RWPE2 (cell line): ENCODE measurements at regions not wholly inside any gene's neighbourhood (a gene's known extent, or its start where the extent isn't known, plus 50 kb on each side); places are given as distances from the start of the nearest gene placed in this dataset.

Experiments used
- ATAC-seq: fragments of 200-7000 bp; cut with Tn5 transposase; 3 replicates; pipeline ENCODE4 v1.9.1; 2021; ENCODE audit warnings: low read depth
- DNase-seq: peaks from one replicate; pipeline ENCODE4 v3.0.0-alpha.2; 2020; ENCODE audit warnings: low spot score
- H3K27ac ChIP-seq: fragments of 450-650 bp; 2 replicates; pipeline ENCODE4 v1.5.1; 2017; ENCODE audit warnings: mild to moderate bottlenecking; ENCODE audit not compliant: poor library complexity, severe bottlenecking
- H3K27me3 ChIP-seq: fragments of 250-450 bp; sonication (Bioruptor Pico); 2 replicates; pipeline ENCODE4 v1.5.1; 2021; ENCODE audit warnings: mild to moderate bottlenecking, moderate library complexity; ENCODE audit not compliant: insufficient read depth, poor library complexity, severe bottlenecking
- H3K36me3 ChIP-seq: fragments of 250-450 bp; sonication (Bioruptor Pico); 2 replicates; pipeline ENCODE4 v1.5.1; 2020; ENCODE audit warnings: low read depth, mild to moderate bottlenecking, moderate library complexity
- H3K4me1 ChIP-seq: fragments of 250-450 bp; sonication (Bioruptor Pico); 2 replicates; pipeline ENCODE4 v1.5.1; 2021; ENCODE audit warnings: mild to moderate bottlenecking, moderate library complexity; ENCODE audit not compliant: insufficient read depth, poor library complexity, severe bottlenecking
- H3K4me3 ChIP-seq: fragments of 250-450 bp; sonication (Bioruptor Pico); 2 replicates; pipeline ENCODE4 v1.5.1; 2021; ENCODE audit warnings: mild to moderate bottlenecking, moderate library complexity; ENCODE audit not compliant: severe bottlenecking
- H3K9me3 ChIP-seq: fragments of 250-450 bp; sonication (Bioruptor Pico); 2 replicates; pipeline ENCODE4 v1.5.1; 2021; ENCODE audit warnings: mild to moderate bottlenecking, moderate library complexity; ENCODE audit not compliant: severe bottlenecking
- TF ChIP-seq, protein P1 (sequence below): fragments of 450-650 bp; IDR thresholded peaks from one replicate; pipeline ENCODE4 v1.5.1; 2017; ENCODE audit warnings: mild to moderate bottlenecking, moderate library complexity; ENCODE audit not compliant: poor library complexity, severe bottlenecking

DNA sequence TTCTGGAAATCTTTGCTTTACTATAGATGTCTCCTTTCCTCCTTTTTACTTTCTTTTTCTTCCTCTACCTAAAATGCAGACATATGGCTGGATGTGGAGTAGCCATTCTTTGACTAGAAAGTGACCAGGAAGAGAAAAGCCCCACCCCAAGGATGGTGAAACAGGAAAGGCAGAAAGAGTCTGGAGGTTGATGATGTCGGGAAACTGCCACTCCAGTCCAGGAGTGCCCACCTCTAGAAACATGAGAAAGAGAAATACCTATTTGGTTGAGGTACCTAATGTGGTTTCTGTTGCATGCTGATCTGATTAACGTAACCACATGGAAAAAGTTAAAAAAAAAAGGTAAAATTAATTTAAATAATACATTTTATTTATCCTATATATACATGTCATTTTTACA is 55.2 kb upstream of the SSR3 start:
- peaks cover 18% of the 10 kb centered on the region for H3K4me1 ChIP-seq
- no peaks in the 10 kb centered on the region for H3K9me3 ChIP-seq
- H3K27ac ChIP-seq = no peak overlapping the region
- no peaks in the 10 kb centered on the region for H3K27me3 ChIP-seq
- ATAC-seq (no peak), DNase-seq (no peak)
- no peaks in the 10 kb centered on the region for H3K36me3 ChIP-seq
- no peak overlapping the region for H3K4me3 ChIP-seq
- TF ChIP-seq, protein P1, sequence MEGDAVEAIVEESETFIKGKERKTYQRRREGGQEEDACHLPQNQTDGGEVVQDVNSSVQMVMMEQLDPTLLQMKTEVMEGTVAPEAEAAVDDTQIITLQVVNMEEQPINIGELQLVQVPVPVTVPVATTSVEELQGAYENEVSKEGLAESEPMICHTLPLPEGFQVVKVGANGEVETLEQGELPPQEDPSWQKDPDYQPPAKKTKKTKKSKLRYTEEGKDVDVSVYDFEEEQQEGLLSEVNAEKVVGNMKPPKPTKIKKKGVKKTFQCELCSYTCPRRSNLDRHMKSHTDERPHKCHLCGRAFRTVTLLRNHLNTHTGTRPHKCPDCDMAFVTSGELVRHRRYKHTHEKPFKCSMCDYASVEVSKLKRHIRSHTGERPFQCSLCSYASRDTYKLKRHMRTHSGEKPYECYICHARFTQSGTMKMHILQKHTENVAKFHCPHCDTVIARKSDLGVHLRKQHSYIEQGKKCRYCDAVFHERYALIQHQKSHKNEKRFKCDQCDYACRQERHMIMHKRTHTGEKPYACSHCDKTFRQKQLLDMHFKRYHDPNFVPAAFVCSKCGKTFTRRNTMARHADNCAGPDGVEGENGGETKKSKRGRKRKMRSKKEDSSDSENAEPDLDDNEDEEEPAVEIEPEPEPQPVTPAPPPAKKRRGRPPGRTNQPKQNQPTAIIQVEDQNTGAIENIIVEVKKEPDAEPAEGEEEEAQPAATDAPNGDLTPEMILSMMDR = no peak

DNA sequence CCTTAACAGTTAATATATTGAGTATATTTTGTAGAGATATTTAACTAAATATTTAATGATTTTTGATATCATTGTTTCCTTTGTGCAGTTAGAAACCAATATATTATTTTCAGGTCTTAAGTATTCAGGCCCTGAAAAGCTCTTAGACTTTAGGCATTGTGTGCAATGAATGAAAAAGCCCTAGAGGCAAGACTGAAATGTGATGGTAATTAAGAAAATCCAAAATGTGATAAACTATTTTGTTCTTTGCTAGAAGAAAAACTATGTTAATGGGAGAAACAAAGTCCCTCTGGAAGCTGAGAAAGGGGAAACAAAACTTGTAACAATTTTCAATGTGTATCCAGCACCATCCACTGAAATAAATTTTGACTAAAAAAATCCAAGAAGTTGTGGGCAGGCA is 54.6 kb upstream of the SSR3 start:
- DNase-seq (no peak), ATAC-seq (no peak)
- no peaks in the 10 kb centered on the region for H3K36me3 ChIP-seq
- H3K4me3 ChIP-seq = no peak overlapping the region
- no peak overlapping the region for H3K27ac ChIP-seq
- no peaks in the 10 kb centered on the region for H3K9me3 ChIP-seq
- TF ChIP-seq, protein P1 = no peak
- H3K4me1 ChIP-seq = peaks cover 15% of the 10 kb centered on the region
- H3K27me3 ChIP-seq = no peaks in the 10 kb centered on the region

DNA sequence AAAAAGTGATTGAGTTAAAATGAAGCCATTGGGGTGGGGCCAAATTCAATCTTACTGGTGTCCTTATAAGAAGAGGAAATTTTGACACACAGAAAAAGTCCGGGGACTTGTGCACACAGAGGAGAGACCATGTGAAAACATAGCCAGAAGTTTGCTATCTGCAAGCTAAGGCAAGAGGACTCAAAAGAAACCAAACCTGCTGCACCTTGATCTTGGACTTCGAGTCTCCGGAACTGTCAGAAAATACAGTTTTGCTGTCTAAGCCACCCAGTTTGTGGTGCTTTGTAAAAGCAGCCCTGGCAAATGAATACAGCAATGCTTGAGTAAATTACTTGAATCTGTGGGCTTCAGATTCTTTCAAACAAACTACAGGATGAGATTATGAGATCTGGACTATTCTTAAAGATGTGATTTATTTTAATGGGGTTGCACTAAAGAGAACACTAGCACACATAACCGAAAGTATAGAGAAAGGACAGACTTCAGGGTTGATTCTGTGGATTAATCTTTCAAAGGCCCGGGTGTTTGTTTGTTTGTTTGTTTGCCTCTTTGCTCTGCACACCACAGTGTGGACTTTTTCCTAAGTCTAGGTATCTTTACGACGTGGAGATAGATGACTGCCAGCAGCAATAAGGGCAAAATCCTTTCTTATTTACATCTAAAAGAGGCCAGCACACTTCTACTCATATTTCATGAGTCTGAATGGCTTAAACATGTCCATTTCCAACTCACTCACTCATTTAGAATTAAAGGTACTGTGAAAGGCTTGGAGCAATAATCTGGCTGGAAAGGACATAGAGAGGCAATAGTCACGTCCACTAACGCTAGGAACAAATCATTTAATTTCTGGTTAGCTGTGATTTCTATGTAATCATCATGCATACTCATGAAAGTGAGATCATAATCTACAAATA is 53.9 kb upstream of the SSR3 start:
- TF ChIP-seq, protein P1 = no peak
- H3K4me1 ChIP-seq = peaks cover 11% of the 10 kb centered on the region
- H3K9me3 ChIP-seq = no peaks in the 10 kb centered on the region
- no peak overlapping the region for H3K27ac ChIP-seq
- H3K4me3 ChIP-seq = no peak overlapping the region
- DNase-seq (no peak), ATAC-seq (no peak)
- H3K27me3 ChIP-seq = no peaks in the 10 kb centered on the region
- H3K36me3 ChIP-seq = no peaks in the 10 kb centered on the region

DNA sequence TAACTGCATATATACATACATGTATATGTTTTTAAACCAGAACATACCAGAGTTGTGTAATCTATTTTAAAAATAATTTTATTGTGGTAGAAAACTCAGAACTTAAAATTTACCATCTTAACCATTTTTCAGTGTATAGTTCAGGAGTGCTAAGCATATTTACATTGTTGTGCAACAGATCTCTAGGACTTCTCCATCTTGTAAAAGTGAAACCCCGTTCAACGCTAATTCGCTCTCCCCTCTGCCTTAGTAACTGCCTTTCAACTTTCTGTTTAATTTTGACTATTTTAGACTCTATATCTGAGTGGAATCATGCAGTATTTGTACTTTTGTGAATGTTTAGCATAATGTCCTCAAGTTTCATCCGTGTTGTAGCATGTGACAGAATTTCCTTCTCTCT is 51.8 kb upstream of the SSR3 start:
- Histone ChIP-seq H3K4me3 (no peak overlapping the region), H3K4me1 (peaks cover 17% of the 10 kb centered on the region), H3K9me3 (no peaks in the 10 kb centered on the region), H3K27me3 (no peaks in the 10 kb centered on the region), H3K27ac (no peak overlapping the region), H3K36me3 (no peaks in the 10 kb centered on the region)
- ATAC-seq = no peak
- TF ChIP-seq, protein P1 = no peak
- no peak for DNase-seq
